GM19025 (cell line): ENCODE measurements at regions not wholly inside any gene's neighbourhood (a gene's known extent, or its start where the extent isn't known, plus 50 kb on each side); places are given as distances from the start of the nearest gene placed in this dataset.
"Not testable (repeated sequence)": the region's sequence is repeated elsewhere in the genome, so short reads cannot be mapped to it uniquely, and the experiment has no call there.

Source experiments
- ATAC-seq: cut with Tn5 transposase; IDR thresholded peaks from one replicate; pipeline ENCODE4 v1.9.1; 2021; ENCODE audit warnings: mild to moderate bottlenecking, low read depth, moderate library complexity; ENCODE audit not compliant: unreplicated experiment

GRCh38 chr15:31503758-31504461, 177.3 kb downstream of the KLF13 start:
- no peak for ATAC-seq

GRCh38 chr15:31504462-31504839, 177.8 kb downstream of the KLF13 start:
- ATAC-seq = no peak

- not testable (repeated sequence) for ATAC-seq
Observed at GRCh38 chr15:31507573-31507972, 180.9 kb downstream of the KLF13 start.

- ATAC-seq = no peak
Observed at GRCh38 chr15:31508656-31509055, 182.0 kb downstream of the KLF13 start.

- no peak for ATAC-seq
Observed at GRCh38 chr15:31510057-31510456, 183.4 kb downstream of the KLF13 start.

GRCh38 chr15:31511707-31512310, 185.2 kb downstream of the KLF13 start:
- no peak for ATAC-seq

- ATAC-seq = no peak
Observed at GRCh38 chr15:31513178-31513577, 186.5 kb downstream of the KLF13 start.

- ATAC-seq = no peak
Observed at GRCh38 chr15:31516440-31516839, 189.8 kb downstream of the KLF13 start.

- ATAC-seq = no peak
Observed at GRCh38 chr15:31516874-31517273, 190.2 kb downstream of the KLF13 start.

- no peak for ATAC-seq
Observed at GRCh38 chr15:31517711-31518110, 191.1 kb downstream of the KLF13 start.

- ATAC-seq = no peak
Observed at GRCh38 chr15:31522028-31522427, 195.4 kb downstream of the KLF13 start.

- ATAC-seq = no peak
Observed at GRCh38 chr15:31523027-31523654, 196.5 kb downstream of the KLF13 start.

GRCh38 chr15:31523655-31524049, 197.0 kb downstream of the KLF13 start:
- no peak for ATAC-seq

GRCh38 chr15:31525185-31525695, 198.6 kb downstream of the KLF13 start:
- ATAC-seq = no peak

GRCh38 chr15:31525988-31526665, 199.5 kb downstream of the KLF13 start:
- no peak for ATAC-seq

GRCh38 chr15:31526916-31527690, 200.5 kb downstream of the KLF13 start:
- no peak for ATAC-seq

- no peak for ATAC-seq
Observed at GRCh38 chr15:31528846-31529245, 202.2 kb downstream of the KLF13 start.

- no peak for ATAC-seq
Observed at GRCh38 chr15:31537770-31538592, 211.3 kb downstream of the KLF13 start.

- no peak for ATAC-seq
Observed at GRCh38 chr15:31540633-31541032, 214.0 kb downstream of the KLF13 start.

- ATAC-seq = no peak
Observed at GRCh38 chr15:31544361-31544760, 217.7 kb downstream of the KLF13 start.
